ENCODE measurements at regions not wholly inside any gene's neighbourhood (a gene's known extent, or its start where the extent isn't known, plus 50 kb on each side); places are given as distances from the start of the nearest gene placed in this dataset.

GRCh38 chr11:45345491-45345890 lies 59.4 kb upstream of the SYT13 start:
- WGBS, result 91% methylated on average over 2 of the region's 2 CpGs
- no peak for TF ChIP-seq MAX (IDR thresholded peaks at IDR 0.05)
- no peak for TF ChIP-seq SP1 (IDR thresholded peaks at IDR 0.05)
- no peak for TF ChIP-seq JUND (IDR thresholded peaks at IDR 0.05)
- H3K27ac ChIP-seq (ENCODE audit: low read depth in 1 of 2, low read length in 2 of 2), result no peak overlapping the region
- H3K9me3 ChIP-seq (ENCODE audit: control insufficient read depth in 4 of 4, low read length in 3 of 4), result no peaks in the 10 kb centered on the region
- no peaks in the 10 kb centered on the region for H3K4me1 ChIP-seq (ENCODE audit: control insufficient read depth in 4 of 4, insufficient read depth in 4 of 4, low read length in 3 of 4)
- DNase-seq (ENCODE audit: low spot score), result peak; percentile 30
- H3K27me3 ChIP-seq (ENCODE audit: control insufficient read depth in 4 of 4, insufficient read depth in 4 of 4, low read length in 3 of 4), result no peaks in the 10 kb centered on the region
- H3K9ac ChIP-seq (ENCODE audit: low read depth in 1 of 2, low read length in 2 of 2), result no peak overlapping the region
- H3K36me3 ChIP-seq (ENCODE audit: control insufficient read depth in 4 of 4, insufficient read depth in 3 of 4, low read depth in 1 of 4, low read length in 3 of 4), result no peaks in the 10 kb centered on the region
- H3K4me3 ChIP-seq (ENCODE audit: low read depth in 1 of 3, low read length in 3 of 3), result no peak overlapping the region

GRCh38 chr11:45344028-45344427 lies 57.9 kb upstream of the SYT13 start:
- H3K27ac ChIP-seq (ENCODE audit: low read depth in 1 of 2, low read length in 2 of 2), result no peak overlapping the region
- no peaks in the 10 kb centered on the region for H3K9me3 ChIP-seq (ENCODE audit: control insufficient read depth in 4 of 4, low read length in 3 of 4)
- H3K4me1 ChIP-seq (ENCODE audit: control insufficient read depth in 4 of 4, insufficient read depth in 4 of 4, low read length in 3 of 4), result peaks cover 0 to 8% (median 3%) of the 10 kb centered on the region in 4 donors
- TF ChIP-seq HNF4A (conservative IDR thresholded peaks at IDR 0.05), result no peak
- no peak for TF ChIP-seq SP1 (IDR thresholded peaks at IDR 0.05)
- no peak for TF ChIP-seq YY1 (IDR thresholded peaks at IDR 0.05)
- TF ChIP-seq RXRA (IDR thresholded peaks at IDR 0.05), result no peak
- no peak for TF ChIP-seq MAX (IDR thresholded peaks at IDR 0.05)
- TF ChIP-seq JUND (IDR thresholded peaks at IDR 0.05), result no peak
- TF ChIP-seq TAF1 (conservative IDR thresholded peaks at IDR 0.05), result no peak
- no peak for TF ChIP-seq ATF3 (IDR thresholded peaks at IDR 0.05)
- no peak for TF ChIP-seq GABPA (IDR thresholded peaks at IDR 0.05 in 1 of 2, conservative IDR thresholded peaks at IDR 0.05 in 1 of 2)
- TF ChIP-seq FOXA2 (IDR thresholded peaks at IDR 0.05), result no peak
- TF ChIP-seq EGR1 (IDR thresholded peaks at IDR 0.05; ENCODE audit: low read depth in 2 of 2), result no peak
- TF ChIP-seq HNF4G (IDR thresholded peaks at IDR 0.05), result no peak
- no peak for TF ChIP-seq CTCF (IDR thresholded peaks at IDR 0.05; ENCODE audit: low read depth, low read length, missing input control)
- TF ChIP-seq NR2F2 (IDR thresholded peaks at IDR 0.05), result no peak
- no peak for TF ChIP-seq REST (IDR thresholded peaks at IDR 0.05)
- DNase-seq (ENCODE audit: low spot score), result no peak
- no peak overlapping the region for H3K4me3 ChIP-seq (ENCODE audit: low read depth in 1 of 3, low read length in 3 of 3)
- no peaks in the 10 kb centered on the region for H3K27me3 ChIP-seq (ENCODE audit: control insufficient read depth in 4 of 4, insufficient read depth in 4 of 4, low read length in 3 of 4)
- H3K9ac ChIP-seq (ENCODE audit: low read depth in 1 of 2, low read length in 2 of 2), result no peak overlapping the region
- no peaks in the 10 kb centered on the region for H3K36me3 ChIP-seq (ENCODE audit: control insufficient read depth in 4 of 4, insufficient read depth in 3 of 4, low read depth in 1 of 4, low read length in 3 of 4)
- WGBS, result 47% methylated on average over 2 of the region's 2 CpGs

Measured in liver (tissue), 8 donors.